Mucosa of rectum (tissue), 2 donors: ENCODE measurements at regions not wholly inside any gene's neighbourhood (a gene's known extent, or its start where the extent isn't known, plus 50 kb on each side); places are given as distances from the start of the nearest gene placed in this dataset.

Experiments
- H3K27ac ChIP-seq, 2 donors: one replicate each; pipeline ENCODE4 v1.7.0; 2013; ENCODE audit warnings: inconsistent platforms in 2 of 2, low read depth in 2 of 2, low read length in 2 of 2
- H3K27me3 ChIP-seq, 2 donors: one replicate each; pipeline ENCODE4 v1.7.0; 2013; ENCODE audit warnings: low read length in 2 of 2; ENCODE audit not compliant: control insufficient read depth in 2 of 2, insufficient read depth in 2 of 2
- H3K36me3 ChIP-seq, 2 donors: one replicate each; pipeline ENCODE4 v1.7.0; 2013; ENCODE audit warnings: low read length in 2 of 2; ENCODE audit not compliant: control insufficient read depth in 2 of 2, insufficient read depth in 2 of 2
- H3K4me1 ChIP-seq, 2 donors: one replicate each; pipeline ENCODE4 v1.7.0; 2013; ENCODE audit warnings: low read length in 2 of 2, mild to moderate bottlenecking in 1 of 2; ENCODE audit not compliant: control insufficient read depth in 2 of 2, insufficient read depth in 2 of 2
- H3K4me3 ChIP-seq, 2 donors: one replicate each; pipeline ENCODE4 v1.7.0; 2013; ENCODE audit warnings: low read length in 2 of 2
- H3K9ac ChIP-seq, 2 donors: one replicate each; pipeline ENCODE4 v1.7.0; 2013; ENCODE audit warnings: low read length in 2 of 2, low read depth in 1 of 2, mild to moderate bottlenecking in 1 of 2
- H3K9me3 ChIP-seq, 2 donors: one replicate each; pipeline ENCODE4 v1.7.0; 2013; ENCODE audit warnings: low read length in 2 of 2; ENCODE audit not compliant: control insufficient read depth in 2 of 2
- donor health status: healthy.
- donor health status: Normal muscosa, but diverticular disease.

DNA sequence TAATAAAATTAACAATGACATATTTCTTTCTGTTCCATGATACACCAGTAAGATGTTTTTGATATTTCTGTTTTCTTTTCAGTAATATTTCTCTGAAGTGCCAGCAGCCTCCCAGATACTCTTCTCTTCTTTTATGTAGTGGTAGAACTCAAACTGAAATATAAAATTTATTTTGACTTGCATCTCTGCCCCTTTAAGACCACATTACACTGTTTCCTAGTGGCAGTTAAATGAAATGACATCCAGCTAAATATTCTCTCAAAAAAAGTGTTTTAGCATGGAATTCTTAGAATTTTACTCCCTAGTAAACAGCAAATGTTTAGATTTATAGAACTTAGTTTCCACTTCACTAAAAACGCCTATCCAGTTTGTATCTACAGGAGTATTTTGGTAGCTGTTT is 237.2 kb upstream of the MTPN start:
- no peaks in the 10 kb centered on the region for H3K27me3 ChIP-seq
- no peaks in the 10 kb centered on the region for H3K36me3 ChIP-seq
- H3K9ac ChIP-seq, result no peak overlapping the region
- H3K27ac ChIP-seq, result no peak overlapping the region
- no peaks in the 10 kb centered on the region for H3K4me1 ChIP-seq
- H3K9me3 ChIP-seq, result no peaks in the 10 kb centered on the region
- H3K4me3 ChIP-seq, result no peak overlapping the region

GRCh38 chr7:136213012-136213411 is 235.9 kb upstream of the MTPN start:
- Histone ChIP-seq H3K4me1 (no peaks in the 10 kb centered on the region), H3K27me3 (no peaks in the 10 kb centered on the region)

GRCh38 chr7:136210664-136211063 is 233.5 kb upstream of the MTPN start:
- H3K4me1 ChIP-seq, result no peaks in the 10 kb centered on the region
- H3K27me3 ChIP-seq, result no peaks in the 10 kb centered on the region
- no peaks in the 10 kb centered on the region for H3K9me3 ChIP-seq
- H3K9ac ChIP-seq, result no peak overlapping the region
- no peak overlapping the region for H3K27ac ChIP-seq
- H3K36me3 ChIP-seq, result no peaks in the 10 kb centered on the region
- no peak overlapping the region for H3K4me3 ChIP-seq

More at GRCh38 chr7:136213012-136213411, 235.9 kb upstream of the MTPN start:
- H3K36me3 ChIP-seq, result no peaks in the 10 kb centered on the region
- H3K9ac ChIP-seq, result no peak overlapping the region
- H3K27ac ChIP-seq, result no peak overlapping the region
- no peak overlapping the region for H3K4me3 ChIP-seq
- H3K9me3 ChIP-seq, result no peaks in the 10 kb centered on the region

DNA sequence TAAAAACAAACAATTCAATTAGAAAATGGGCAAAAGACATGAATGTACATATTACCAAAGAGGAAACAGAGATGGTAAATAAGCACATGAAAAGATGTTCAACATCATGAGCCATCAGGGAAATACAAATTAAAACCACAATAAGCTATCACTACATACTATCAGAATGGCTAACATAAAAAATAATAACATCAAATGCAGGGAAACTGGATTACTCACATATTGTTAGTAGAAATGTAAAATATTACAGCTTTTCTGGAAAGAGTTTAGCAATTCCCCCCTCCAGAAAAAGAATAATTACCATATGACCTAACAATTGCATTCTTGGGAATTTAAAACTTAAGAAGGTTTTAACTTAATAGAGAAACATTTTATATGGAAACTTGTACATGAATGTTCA is 232.9 kb upstream of the MTPN start:
- H3K36me3 ChIP-seq, result no peaks in the 10 kb centered on the region
- no peak overlapping the region for H3K9ac ChIP-seq
- no peaks in the 10 kb centered on the region for H3K4me1 ChIP-seq
- no peaks in the 10 kb centered on the region for H3K9me3 ChIP-seq
- no peak overlapping the region for H3K27ac ChIP-seq
- H3K4me3 ChIP-seq, result no peak overlapping the region
- H3K27me3 ChIP-seq, result no peaks in the 10 kb centered on the region

DNA sequence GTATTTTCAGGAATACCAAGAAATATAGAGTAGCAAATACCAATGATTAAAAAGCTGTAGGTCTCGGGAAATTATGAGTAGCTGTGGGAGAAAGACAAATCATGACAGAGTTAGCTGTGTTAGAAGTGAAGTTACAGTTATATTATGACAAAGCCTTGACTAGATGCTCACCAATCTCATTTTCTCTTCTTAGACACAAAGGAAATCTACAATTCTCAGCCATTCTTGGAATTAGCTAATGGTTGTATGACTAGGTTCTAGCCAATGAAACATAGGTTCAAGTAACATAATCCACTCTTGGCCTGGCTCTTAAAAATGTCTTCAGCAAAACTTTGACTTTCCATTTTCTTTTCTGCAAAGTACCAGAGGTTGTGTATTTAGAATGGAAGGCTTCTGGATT is 228.8 kb upstream of the MTPN start:
- no peaks in the 10 kb centered on the region for H3K27me3 ChIP-seq
- H3K4me1 ChIP-seq, result no peaks in the 10 kb centered on the region
- no peak overlapping the region for H3K27ac ChIP-seq
- no peaks in the 10 kb centered on the region for H3K9me3 ChIP-seq
- no peaks in the 10 kb centered on the region for H3K36me3 ChIP-seq
- no peak overlapping the region for H3K4me3 ChIP-seq
- no peak overlapping the region for H3K9ac ChIP-seq

DNA sequence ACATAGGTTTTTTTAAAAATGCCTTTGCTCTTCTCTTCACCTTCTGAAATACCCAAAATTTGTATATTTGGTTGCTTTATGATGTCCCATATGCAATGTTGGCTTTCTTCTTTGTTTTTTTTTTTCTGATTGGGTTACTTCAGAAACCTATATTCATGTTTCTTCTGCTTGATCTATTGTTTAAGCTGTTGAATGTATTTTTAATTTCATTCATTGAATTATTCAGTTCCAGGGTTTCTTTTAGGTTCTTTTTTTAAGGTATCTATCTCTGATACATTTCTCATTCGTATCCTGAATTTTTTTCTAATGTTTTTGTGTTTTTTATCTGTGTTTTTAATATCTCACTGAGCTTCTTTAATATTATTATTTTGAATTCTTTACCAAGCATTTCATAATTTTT is 221.0 kb upstream of the MTPN start:
- Histone ChIP-seq H3K27ac (no peak overlapping the region), H3K36me3 (no peaks in the 10 kb centered on the region), H3K4me3 (no peak overlapping the region), H3K27me3 (no peaks in the 10 kb centered on the region), H3K9me3 (peaks cover 0 to 7% of the 10 kb centered on the region in 2 donors), H3K4me1 (no peaks in the 10 kb centered on the region), H3K9ac (no peak overlapping the region)

GRCh38 chr7:136194878-136195277 is 217.7 kb upstream of the MTPN start:
- Histone ChIP-seq H3K9ac (no peak overlapping the region), H3K4me1 (no peaks in the 10 kb centered on the region), H3K27ac (no peak overlapping the region), H3K4me3 (no peak overlapping the region), H3K36me3 (no peaks in the 10 kb centered on the region), H3K27me3 (no peaks in the 10 kb centered on the region), H3K9me3 (peaks cover 0 to 7% of the 10 kb centered on the region in 2 donors)

DNA sequence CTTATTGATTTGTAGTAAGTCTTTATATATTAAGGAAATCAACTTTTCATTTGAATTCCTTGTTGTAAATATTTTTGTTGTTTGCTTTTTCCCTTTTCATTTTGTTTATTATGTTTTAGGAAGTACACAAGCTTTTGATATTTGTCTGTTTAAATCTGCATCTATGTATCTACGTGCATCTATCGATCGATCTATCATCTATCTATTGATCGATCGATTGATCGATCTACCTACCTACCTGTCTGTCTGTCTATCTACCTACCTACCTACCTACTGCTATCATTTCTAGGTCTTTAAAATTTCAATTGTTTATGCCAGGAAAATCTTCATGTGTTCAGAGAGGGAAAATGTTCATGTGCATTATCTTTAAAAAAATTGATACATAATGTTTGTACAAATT is 216.8 kb upstream of the MTPN start:
- Histone ChIP-seq H3K36me3 (no peaks in the 10 kb centered on the region), H3K4me1 (no peaks in the 10 kb centered on the region), H3K27ac (no peak overlapping the region)

GRCh38 chr7:136189506-136189998 is 212.4 kb upstream of the MTPN start:
- H3K4me3 ChIP-seq, result no peak overlapping the region
- H3K27ac ChIP-seq, result no peak overlapping the region
- no peaks in the 10 kb centered on the region for H3K4me1 ChIP-seq
- H3K9ac ChIP-seq, result no peak overlapping the region
- H3K27me3 ChIP-seq, result no peaks in the 10 kb centered on the region
- no peaks in the 10 kb centered on the region for H3K36me3 ChIP-seq
- H3K9me3 ChIP-seq, result peaks cover 0 to 2% of the 10 kb centered on the region in 2 donors

More for the DNA sequence above, 216.8 kb upstream of the MTPN start:
- no peak overlapping the region for H3K9ac ChIP-seq
- H3K27me3 ChIP-seq, result no peaks in the 10 kb centered on the region
- H3K9me3 ChIP-seq, result peaks cover 0 to 4% of the 10 kb centered on the region in 2 donors
- H3K4me3 ChIP-seq, result no peak overlapping the region

- no peaks in the 10 kb centered on the region for H3K4me1 ChIP-seq
- no peaks in the 10 kb centered on the region for H3K27me3 ChIP-seq
- H3K4me3 ChIP-seq, result no peak overlapping the region
- peaks cover 0 to 2% of the 10 kb centered on the region in 2 donors for H3K9me3 ChIP-seq
- H3K27ac ChIP-seq, result no peak overlapping the region
- H3K9ac ChIP-seq, result no peak overlapping the region
- H3K36me3 ChIP-seq, result no peaks in the 10 kb centered on the region
Measured at GRCh38 chr7:136186281-136186680, 209.1 kb upstream of the MTPN start.

DNA sequence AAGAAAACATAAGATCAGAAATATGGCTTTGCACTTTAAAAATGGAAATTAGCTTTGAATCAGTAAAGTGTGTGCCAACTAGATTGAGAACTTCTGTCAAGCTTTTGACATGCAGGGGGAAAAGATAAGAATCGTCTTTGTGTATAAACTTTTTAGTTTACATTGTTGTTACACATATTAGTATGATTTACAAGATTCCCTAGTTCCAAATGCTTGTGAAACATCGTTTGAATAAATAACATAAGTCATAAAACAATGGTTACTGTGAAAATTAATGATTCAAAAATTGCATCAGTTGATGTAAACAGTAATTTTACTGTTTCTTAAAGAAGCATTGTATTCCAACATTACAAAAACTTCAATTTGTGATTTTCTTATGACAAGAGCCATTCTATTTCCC is 207.6 kb upstream of the MTPN start:
- no peaks in the 10 kb centered on the region for H3K27me3 ChIP-seq
- H3K9me3 ChIP-seq, result peaks cover 0 to 2% of the 10 kb centered on the region in 2 donors
- no peak overlapping the region for H3K27ac ChIP-seq
- no peaks in the 10 kb centered on the region for H3K36me3 ChIP-seq
- H3K4me1 ChIP-seq, result no peaks in the 10 kb centered on the region
- no peak overlapping the region for H3K9ac ChIP-seq
- H3K4me3 ChIP-seq, result no peak overlapping the region
